K562 (cell line): ENCODE measurements at regions not wholly inside any gene's neighbourhood (a gene's known extent, or its start where the extent isn't known, plus 50 kb on each side); places are given as distances from the start of the nearest gene placed in this dataset.

Experiments used
- POLR2AphosphoS5 ChIP-seq: IDR thresholded peaks from 2 replicates; pipeline ENCODE4 v1.6.1; 2011; ENCODE audit warnings: mild to moderate bottlenecking, low read depth, low read length, moderate library complexity; ENCODE audit not compliant: control insufficient read depth, insufficient read depth
- SPI1 ChIP-seq: IDR thresholded peaks from 2 replicates; pipeline ENCODE4 v1.6.1; 2011; ENCODE audit warnings: low read depth, low read length, control low read depth, borderline replicate concordance
- ZFP1 ChIP-seq: fragments of 450-650 bp; formaldehyde crosslinking; IDR thresholded peaks from 2 replicates; pipeline ENCODE4 v1.4.0; 2020; ENCODE audit warnings: mild to moderate bottlenecking, mixed read lengths

DNA sequence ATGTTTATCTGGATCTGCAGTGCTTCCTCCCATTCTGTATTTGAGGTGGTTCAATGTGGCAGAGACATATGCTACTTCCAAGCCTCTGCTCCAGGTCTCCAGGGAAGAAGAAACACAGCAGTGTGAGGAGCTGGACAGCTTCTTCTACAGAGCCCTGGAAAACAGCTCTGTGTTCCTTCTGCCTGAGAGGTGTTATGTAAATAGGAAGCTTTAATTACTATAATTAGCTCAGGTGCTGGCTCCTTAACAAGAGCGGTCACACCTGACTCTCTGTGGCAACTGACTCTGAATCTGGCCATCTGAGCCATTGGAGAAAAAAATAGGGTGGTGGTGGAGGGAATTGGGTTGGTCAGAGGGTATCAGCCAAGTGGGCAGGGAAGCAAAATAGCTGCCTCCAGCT lies 332.4 kb upstream of the BRINP1 start:
- TF ChIP-seq ZFP1 (CRISPR knock-in tag) (no peak), POLR2AphosphoS5 (no peak), SPI1 (no peak)
